SU-DHL-6 (cell line): ENCODE measurements at regions not wholly inside any gene's neighbourhood (a gene's known extent, or its start where the extent isn't known, plus 50 kb on each side); places are given as distances from the start of the nearest gene placed in this dataset.

Experiments
- H2AFZ ChIP-seq: fragments of 200-600 bp; sonication (generic); 2 replicates; pipeline ENCODE4 v1.6.1; 2014; ENCODE audit warnings: low read depth, mild to moderate bottlenecking, moderate library complexity, mixed read lengths, antibody characterized with exemption, low read length; ENCODE audit not compliant: severe bottlenecking
- H3F3A ChIP-seq: fragments of 200-600 bp; shearing (Covaris generic); 2 replicates; pipeline ENCODE4 v1.6.0; 2016; ENCODE audit warnings: antibody characterized with exemption, mild to moderate bottlenecking; ENCODE audit not compliant: insufficient read depth
- H3K27ac ChIP-seq: fragments of 200-600 bp; sonication (generic); 2 replicates; pipeline ENCODE4 v1.5.1; 2016; ENCODE audit warnings: low read depth, mild to moderate bottlenecking, low read length, moderate library complexity, mixed read lengths
- H3K27me3 ChIP-seq: fragments of 200-600 bp; sonication (generic), shearing (Covaris generic); 2 replicates; pipeline ENCODE4 v1.6.0; 2014; ENCODE audit warnings: mild to moderate bottlenecking, low read length
- H3K36me3 ChIP-seq: fragments of 200-600 bp; sonication (generic); 2 replicates; pipeline ENCODE4 v1.6.1; 2014; ENCODE audit warnings: mild to moderate bottlenecking, low read length, mixed read lengths
- H3K4me2 ChIP-seq: fragments of 300-600, 200-600 bp; shearing (Covaris generic), sonication (generic); 2 replicates; pipeline ENCODE4 v1.6.0; 2014; ENCODE audit warnings: low read length, low read depth, mild to moderate bottlenecking; ENCODE audit not compliant: poor library complexity, severe bottlenecking
- H3K4me3 ChIP-seq: fragments of 200-600 bp; sonication (generic); 2 replicates; pipeline ENCODE4 v1.5.1; 2014; ENCODE audit warnings: antibody characterized with exemption, low read length, mild to moderate bottlenecking, mixed read lengths; ENCODE audit not compliant: insufficient read depth, poor library complexity, severe bottlenecking
- H3K79me2 ChIP-seq: fragments of 200-600 bp; sonication (generic); 2 replicates; pipeline ENCODE4 v1.6.1; 2014; ENCODE audit warnings: mild to moderate bottlenecking, low read length, moderate library complexity; ENCODE audit not compliant: insufficient read depth
- H3K9ac ChIP-seq: fragments of 200-600 bp; sonication (generic); 2 replicates; pipeline ENCODE4 v1.7.0; 2014; ENCODE audit warnings: mild to moderate bottlenecking, low read length
- H3K9me2 ChIP-seq: fragments of 200-600 bp; sonication (generic); replicated peaks from 2 replicates; pipeline ENCODE4 v1.6.1; 2014; ENCODE audit warnings: low read length; ENCODE audit not compliant: insufficient read depth
- H3K9me3 ChIP-seq: fragments of 200-600 bp; sonication (generic); 2 replicates; pipeline ENCODE4 v1.6.1; 2014; ENCODE audit warnings: low read length, mixed read lengths; ENCODE audit not compliant: insufficient read depth
- H4K20me1 ChIP-seq: fragments of 200-600 bp; sonication (generic); 2 replicates; pipeline ENCODE4 v1.6.1; 2014; ENCODE audit warnings: low read depth, mild to moderate bottlenecking, antibody characterized with exemption, low read length, moderate library complexity, mixed read lengths
- CTCF ChIP-seq: fragments of 200-600 bp; sonication (generic); IDR thresholded peaks from one replicate; pipeline ENCODE4 v1.5.1; 2017; ENCODE audit warnings: antibody characterized with exemption, mild to moderate bottlenecking, low read length, moderate library complexity; ENCODE audit not compliant: insufficient read depth, poor library complexity, severe bottlenecking
- EZH2phosphoT487 ChIP-seq: fragments of 200-600 bp; sonication (generic), shearing (Covaris generic); conservative IDR thresholded peaks from 2 replicates; pipeline ENCODE4 v1.6.1; 2018; ENCODE audit warnings: mild to moderate bottlenecking, antibody characterized with exemption, low read length, moderate library complexity, mixed read lengths

DNA sequence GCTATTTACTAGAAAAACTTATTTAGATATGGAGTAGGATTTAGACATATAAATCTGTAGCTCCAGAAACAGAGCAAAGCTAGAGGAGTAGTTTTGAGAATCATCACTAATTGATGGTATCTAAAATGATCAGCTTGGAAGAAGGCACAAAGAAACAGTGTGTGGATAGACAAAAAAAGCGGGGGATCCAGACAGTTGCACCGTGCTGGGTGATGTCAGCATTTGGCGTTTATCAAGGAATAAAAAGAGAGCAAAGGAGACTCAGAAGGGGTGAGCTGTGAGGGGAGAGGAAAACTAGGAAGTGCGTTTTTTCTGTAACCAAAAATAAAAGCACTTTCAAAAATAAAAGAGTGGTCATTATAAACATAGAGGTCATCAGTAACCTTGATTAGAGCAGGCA is 90.5 kb upstream of the GPRIN3 start:
- Histone ChIP-seq H3K9me3 (no peaks in the 10 kb centered on the region), H3K4me3 (no peak overlapping the region), H3K27me3 (no peaks in the 10 kb centered on the region), H3K79me2 (no peaks in the 10 kb centered on the region), H3K9ac (no peak overlapping the region), H3K36me3 (no peaks in the 10 kb centered on the region), H3F3A (no peaks in the 10 kb centered on the region), H3K4me2 (no peak overlapping the region), H4K20me1 (no peaks in the 10 kb centered on the region), H3K9me2 (no peaks in the 10 kb centered on the region), H3K27ac (no peak overlapping the region), H2AFZ (no peak overlapping the region)
- TF ChIP-seq CTCF (no peak), EZH2phosphoT487 (no peak)

DNA sequence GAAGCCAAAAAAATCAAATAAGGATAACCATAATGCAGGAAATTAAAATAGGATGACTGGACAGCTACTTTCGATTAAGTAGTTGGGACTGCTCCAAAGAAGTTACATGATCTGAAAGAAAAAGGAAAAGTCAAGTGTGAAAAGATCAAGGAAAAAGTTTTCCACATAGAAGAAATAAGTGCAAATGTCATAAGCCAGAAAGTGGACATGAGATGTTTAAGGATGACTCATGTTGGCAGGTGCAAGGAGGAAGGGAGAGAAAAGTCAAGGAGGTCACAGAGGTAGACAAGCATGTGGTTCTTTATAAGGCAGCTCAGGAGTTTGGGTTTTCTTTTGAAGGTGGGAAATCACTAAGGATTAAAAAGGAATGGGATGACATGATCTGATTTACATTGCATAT is 89.8 kb upstream of the GPRIN3 start:
- Histone ChIP-seq H3K27me3 (no peaks in the 10 kb centered on the region), H3F3A (no peaks in the 10 kb centered on the region), H3K4me3 (no peak overlapping the region), H3K9me2 (no peaks in the 10 kb centered on the region), H3K9me3 (no peaks in the 10 kb centered on the region), H3K79me2 (no peaks in the 10 kb centered on the region), H3K4me2 (no peak overlapping the region), H3K9ac (no peak overlapping the region), H2AFZ (no peak overlapping the region), H4K20me1 (no peaks in the 10 kb centered on the region), H3K27ac (no peak overlapping the region), H3K36me3 (no peaks in the 10 kb centered on the region)
- no peak for TF ChIP-seq EZH2phosphoT487
- no peak for TF ChIP-seq CTCF

DNA sequence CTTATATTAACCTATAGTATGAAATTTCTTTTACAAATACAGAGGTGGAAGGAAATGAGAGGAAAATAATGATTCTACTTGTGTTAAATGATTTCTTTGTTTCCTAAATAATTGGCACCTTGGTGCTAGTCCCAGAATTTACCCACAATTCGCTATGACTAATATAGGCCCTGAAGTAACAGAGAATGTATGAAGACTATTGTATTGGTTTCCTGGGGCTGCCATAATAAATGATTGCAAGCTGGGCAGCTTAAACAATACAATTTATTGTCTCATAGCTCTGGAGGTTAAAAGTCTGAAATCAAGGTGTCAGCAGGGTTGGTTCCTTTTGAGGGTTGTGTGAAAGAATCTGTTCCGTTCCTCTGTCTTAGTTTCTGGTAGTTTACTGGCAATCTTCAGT is 74.8 kb upstream of the GPRIN3 start:
- Histone ChIP-seq H3K27ac (no peak overlapping the region), H3K9me3 (no peaks in the 10 kb centered on the region), H3K36me3 (no peaks in the 10 kb centered on the region), H3K4me3 (no peak overlapping the region), H3K27me3 (no peaks in the 10 kb centered on the region), H3K9me2 (no peaks in the 10 kb centered on the region), H3K79me2 (no peaks in the 10 kb centered on the region), H3K4me2 (no peak overlapping the region), H4K20me1 (no peaks in the 10 kb centered on the region), H2AFZ (no peak overlapping the region), H3K9ac (no peak overlapping the region), H3F3A (no peaks in the 10 kb centered on the region)
- no peak for TF ChIP-seq EZH2phosphoT487
- no peak for TF ChIP-seq CTCF

GRCh38 chr4:89380980-89381379 is 73.4 kb upstream of the GPRIN3 start:
- H3K9me2 ChIP-seq, result no peaks in the 10 kb centered on the region
- H3K79me2 ChIP-seq, result no peaks in the 10 kb centered on the region

More at GRCh38 chr4:89380980-89381379, 73.4 kb upstream of the GPRIN3 start:
- no peak overlapping the region for H2AFZ ChIP-seq
- no peak for TF ChIP-seq CTCF
- TF ChIP-seq EZH2phosphoT487, result no peak
- no peak overlapping the region for H3K4me3 ChIP-seq
- H3K27me3 ChIP-seq, result no peaks in the 10 kb centered on the region
- H3F3A ChIP-seq, result no peaks in the 10 kb centered on the region
- H4K20me1 ChIP-seq, result no peaks in the 10 kb centered on the region
- no peaks in the 10 kb centered on the region for H3K36me3 ChIP-seq
- no peak overlapping the region for H3K9ac ChIP-seq
- H3K4me2 ChIP-seq, result no peak overlapping the region
- no peak overlapping the region for H3K27ac ChIP-seq
- H3K9me3 ChIP-seq, result no peaks in the 10 kb centered on the region
